ENCODE measurements at regions not wholly inside any gene's neighbourhood (a gene's known extent, or its start where the extent isn't known, plus 50 kb on each side); places are given as distances from the start of the nearest gene placed in this dataset.
"Not testable (repeated sequence)": the region's sequence is repeated elsewhere in the genome, so short reads cannot be mapped to it uniquely, and the experiment has no call there.

DNA sequence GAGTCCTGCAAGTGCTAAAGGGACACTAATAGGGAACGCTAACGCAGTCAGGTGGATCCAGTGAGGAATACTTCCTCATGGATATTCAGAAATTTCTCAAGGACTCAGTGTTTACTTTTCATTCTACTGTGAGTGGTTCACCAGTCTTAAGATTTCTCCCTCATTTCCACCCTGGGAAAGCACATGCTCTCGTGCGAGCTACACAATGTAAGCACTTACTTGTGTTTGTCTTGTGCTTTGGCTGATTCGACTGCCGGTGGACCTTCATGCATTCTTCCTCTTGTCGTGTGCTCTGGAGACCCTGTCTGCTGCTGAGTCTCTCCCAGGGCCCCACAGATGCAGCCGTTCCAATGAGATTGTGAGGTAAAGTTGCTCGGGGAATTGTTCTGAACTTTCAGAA, 180.1 kb downstream of the NUFIP1 start:
- DNase-seq: no peak

DNA sequence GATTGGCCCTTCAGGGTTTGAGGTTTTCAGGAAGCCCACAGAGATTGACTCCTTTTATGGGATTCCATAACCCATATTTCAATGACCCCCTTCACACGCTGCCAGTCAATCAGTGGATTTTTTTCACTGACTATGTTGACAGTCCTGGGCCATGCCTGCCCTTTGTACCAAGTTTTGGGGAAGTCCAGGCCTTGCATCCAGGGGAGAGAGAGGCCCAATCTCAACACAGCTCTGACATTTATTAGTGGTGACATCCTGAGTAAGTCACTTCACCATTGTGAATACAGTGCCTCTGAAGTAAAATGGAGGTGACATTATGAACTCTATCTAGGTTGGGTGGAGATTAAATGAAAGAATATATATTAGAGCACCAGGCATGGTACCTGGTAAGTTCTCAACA, 181.1 kb downstream of the NUFIP1 start:
- DNase-seq: no peak

DNA sequence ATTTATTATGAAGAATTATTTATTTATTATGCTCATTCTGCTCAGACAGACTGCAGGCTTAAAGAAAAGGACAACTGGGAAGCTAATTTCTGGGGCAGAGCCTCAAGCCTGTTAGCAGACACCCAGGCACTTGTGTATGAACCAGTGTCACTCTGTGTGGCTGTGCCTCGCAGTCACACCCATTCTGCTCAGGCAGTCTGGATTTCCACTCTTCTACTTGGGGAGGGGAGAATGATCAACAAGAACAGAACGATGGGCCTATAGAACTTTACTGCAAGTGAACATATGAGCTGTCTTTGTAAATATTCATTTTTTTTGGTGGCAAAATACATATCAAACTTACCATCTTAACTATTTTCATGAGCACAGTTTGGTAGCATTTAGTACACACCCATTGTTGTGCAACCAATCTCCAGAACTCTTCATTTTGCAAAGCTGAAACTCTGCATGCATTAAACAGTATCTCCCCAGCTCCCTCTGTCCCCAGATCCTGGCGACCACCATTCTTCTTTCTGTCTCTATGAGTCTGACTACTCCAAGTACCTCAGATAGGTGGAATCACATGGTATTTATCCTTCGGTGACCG, 181.7 kb downstream of the NUFIP1 start:
- DNase-seq: no peak

DNA sequence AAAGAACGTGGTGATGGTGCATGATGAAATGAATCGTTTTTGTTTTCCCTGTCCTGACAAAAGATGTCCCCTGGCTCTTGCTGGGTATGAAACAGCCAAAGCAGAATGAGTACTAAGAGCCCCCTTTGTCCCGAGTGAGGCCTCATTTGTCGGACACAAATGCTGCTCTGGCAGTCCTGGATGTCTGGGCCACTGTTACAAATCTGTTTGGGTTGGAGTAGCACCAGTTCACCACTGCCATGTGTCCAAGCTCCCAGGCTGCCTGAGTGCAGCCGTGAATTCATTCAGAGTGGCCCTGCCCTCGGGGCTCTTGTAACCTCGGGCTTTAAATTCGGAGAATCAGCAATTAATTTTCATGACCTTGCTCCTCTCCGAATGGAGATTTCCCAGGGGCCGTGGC, 182.4 kb downstream of the NUFIP1 start:
- DNase-seq: no peak

DNA sequence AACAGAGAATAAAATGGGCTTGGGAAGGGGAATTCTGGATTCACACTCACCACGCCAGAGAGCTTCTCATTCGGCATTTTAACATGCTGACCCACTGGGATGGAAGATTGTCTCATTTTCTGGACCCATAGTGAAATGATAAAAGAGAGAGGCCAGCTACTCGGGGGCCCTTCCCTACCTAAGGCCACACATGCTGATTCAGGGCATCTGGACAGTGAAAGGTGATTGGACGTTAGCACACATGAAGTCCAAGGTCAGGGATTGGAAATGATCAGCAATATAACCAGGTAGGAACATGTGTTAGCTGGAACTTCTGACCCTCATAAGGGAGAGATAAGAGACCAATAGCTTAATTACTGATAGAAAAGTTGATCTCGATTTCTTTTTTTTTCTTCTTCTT, 183.7 kb downstream of the NUFIP1 start:
- no peak for DNase-seq

DNA sequence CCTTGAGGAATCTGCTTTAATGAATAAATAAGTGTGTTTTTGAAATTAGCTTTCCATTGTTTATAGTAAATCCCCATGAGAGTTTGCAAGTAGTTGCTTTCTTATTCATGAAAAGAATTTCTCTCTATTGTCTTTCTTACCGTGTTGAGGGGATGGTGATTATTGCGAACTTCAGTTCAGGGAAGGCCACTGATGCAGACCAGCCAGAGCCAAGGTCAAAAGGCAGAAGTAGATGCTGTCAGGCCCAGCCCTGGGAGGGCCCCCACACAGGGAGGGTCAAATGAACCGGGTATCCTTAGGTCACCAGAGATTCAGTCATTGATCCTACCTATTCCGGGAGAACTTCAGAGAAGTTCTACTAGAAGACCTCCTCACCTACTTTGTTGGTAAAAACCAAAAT, 185.9 kb downstream of the NUFIP1 start:
- no peak for DNase-seq

DNA sequence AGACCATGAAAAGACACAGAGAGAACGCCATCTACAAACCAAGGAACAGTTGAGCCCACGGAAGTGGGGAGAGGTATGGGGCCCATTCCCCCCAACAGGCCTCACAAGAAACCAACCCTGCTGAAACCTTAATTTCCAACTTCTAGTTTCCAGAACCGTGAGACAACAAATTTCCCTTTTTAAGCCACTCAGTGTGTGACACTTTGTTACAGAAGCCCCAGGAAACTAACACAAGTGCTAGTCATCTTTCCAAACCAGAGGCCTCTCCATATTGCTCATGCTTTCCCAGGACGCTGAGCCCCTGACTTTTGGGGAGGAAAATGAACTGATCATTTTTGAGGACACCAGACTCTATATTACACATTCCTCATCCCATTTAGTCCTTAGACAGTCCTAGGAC, 186.8 kb downstream of the NUFIP1 start:
- no peak for DNase-seq

DNA sequence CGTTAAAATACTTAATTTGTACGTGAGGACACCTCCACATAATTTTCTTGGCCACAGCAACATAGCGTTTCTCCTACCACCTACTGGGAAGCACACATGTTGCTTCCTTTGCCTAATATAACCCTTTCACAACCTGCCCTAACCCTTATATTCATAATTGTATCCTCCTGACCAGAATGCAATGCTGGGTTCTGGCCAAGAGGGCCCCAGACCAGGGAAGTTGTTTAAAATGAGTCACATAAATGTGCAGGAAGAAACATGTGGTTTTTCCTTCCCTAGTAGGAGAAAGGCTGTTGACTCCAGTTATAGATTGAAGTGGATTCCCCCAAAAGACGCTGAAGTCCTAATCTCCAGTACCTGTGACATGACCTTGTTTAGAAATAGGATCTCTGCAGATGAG, 187.3 kb downstream of the NUFIP1 start:
- no peak for DNase-seq

DNA sequence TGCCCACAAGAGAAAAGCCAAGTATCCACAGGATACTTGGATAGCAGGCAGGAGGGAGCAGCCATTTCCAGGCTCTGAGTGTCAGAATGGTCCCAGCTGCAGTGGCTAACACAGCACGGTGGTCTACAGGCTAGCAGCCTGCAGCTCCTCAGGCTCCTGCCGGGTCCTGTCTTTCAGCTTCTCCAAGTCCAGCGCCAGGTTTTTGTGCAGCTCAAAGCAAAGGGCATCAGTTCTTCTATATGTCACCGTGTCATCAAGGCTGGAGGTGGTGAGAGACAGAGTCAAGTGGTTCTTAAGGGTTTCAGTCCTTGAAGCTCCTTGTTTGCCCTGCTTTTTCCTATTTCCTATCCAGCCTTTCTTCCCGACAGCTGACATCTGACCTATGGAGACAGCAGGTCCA, 188.6 kb downstream of the NUFIP1 start:
- no peak for DNase-seq

DNA sequence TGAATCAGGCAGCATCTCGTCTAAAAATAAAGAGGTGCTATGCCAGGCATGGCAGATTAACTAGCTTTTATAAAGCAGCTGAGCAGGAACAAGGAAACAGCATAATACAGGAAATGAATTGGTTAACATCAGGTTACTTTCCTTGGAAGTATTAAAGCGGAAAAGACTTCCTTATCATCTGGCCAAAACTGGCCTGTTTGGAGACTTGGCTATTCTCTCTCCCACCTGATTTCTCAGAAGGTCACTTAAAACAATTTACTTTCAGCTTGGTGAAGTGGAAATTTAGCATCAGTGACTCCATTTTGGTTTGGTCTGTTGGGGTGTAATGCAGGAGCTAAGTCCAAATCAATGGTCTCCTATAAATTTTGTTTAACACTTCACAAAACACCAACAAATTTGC, 191.6 kb downstream of the NUFIP1 start:
- no peak for DNase-seq

DNA sequence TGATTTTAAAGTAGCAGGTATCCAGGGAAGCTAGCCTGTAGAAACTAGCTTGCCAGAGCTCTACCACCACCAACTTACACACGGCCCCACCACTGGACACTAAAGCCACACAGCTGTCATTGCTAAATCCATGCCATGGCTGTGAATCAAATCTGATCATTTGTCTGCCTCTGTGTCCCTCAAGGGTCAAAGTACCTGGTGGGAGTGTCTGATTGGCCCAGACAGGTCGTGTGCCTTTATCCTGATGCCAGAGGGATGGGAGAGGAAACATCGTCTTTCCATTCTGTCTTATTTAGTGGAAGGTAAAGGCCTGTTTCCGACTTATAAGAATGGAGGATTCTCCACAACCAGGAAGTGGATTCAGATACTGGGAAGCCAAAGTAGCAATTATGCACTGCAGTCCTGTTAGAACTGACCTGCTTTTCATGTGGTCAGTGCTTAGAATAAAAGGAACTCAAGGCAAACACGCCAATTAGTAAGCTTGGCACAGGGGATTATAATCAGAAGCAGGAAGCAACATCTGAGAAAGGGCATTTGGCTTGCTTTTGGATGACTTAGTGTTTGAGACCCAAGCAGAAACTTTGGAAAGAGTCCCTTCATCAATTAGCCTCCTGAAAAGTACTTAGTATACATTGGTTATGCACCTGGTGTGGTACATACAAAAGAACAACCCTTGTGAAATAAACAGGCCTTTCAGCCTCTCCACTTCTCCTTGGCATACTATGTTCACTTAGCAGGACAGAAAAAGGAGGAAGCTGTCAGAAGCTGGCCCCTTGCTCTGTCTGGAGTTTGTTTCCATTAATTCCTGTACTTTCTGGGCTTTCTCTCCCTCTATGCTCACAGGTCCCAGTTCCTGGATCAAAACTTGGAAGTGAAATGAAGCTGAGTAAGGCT, 192.4 kb downstream of the NUFIP1 start:
- DNase-seq: no peak

DNA sequence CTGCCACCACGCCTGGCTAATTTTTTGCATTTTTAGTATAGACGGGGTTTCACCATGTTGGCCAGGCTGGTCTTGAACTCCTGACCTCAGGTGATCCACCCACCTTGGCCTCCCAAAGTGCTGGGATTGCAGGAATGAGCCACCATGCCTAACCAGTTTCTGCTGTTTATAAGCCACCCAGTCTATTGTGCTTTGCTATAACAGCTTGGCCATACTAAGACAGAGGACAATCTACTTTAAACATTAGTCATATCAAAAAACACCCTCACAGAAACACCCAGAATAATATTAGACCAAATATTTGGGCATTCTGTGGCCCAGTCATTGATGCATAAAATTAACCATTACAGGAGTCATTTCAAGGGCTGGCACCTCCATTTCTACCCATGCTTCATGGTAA, 193.2 kb downstream of the NUFIP1 start:
- not testable (repeated sequence) for DNase-seq

DNA sequence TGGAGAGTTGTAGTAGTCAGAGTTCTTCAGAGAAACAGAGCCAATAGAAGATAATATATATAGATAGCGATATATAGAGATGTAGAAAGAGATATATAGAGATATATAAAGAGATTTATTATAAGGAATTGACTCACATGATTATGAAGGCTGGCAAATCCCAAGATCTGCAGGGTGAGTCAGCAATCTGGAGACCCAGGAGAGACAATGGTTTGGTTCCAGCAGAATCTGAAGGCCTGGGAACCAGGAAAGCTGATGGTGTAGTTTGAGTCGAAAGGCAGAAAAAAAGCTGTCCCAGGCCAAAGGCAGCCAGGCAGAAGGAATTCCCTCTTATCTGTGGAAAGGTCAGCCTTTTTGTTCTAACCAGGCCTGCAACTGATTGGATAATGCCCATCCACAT, 194.1 kb downstream of the NUFIP1 start:
- no peak for DNase-seq

DNA sequence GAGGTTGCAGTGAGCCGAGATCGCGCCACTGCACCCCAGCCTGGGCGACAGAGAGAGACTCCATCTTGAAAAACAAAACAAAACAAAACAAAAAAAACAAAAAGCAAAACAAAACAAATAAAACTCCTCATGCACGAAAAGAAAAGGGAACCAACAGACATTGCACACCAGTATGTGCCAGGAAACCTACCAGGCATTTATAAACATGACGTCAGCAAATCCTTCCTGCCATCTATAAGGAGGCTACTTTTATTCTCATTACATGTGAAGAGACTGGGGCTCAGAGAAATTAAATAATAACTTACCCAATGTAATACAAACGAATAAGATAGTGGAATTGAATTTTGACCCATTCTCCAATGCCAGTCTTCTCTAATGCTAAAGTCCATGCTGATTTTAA, 197.2 kb downstream of the NUFIP1 start:
- no peak for DNase-seq

DNA sequence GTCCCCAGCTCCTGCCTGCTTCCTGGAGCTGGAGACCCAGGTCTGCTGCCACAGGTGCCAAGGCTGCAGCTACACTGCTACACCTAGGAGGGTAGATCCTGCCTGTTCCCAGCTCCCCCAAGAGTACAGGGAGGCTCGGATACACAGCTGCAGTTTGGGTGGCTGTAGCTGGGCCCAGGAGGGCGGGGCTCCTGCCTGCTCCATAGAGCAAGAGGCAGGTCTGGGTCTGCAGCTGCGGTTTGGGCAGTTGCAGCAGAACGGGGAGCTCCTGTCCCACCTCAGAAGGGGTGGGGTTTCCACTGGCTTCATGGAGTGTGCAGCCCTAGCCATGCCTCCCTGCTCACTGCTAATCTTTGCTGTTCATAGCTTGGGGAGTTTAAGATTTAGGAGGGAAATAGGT, 199.0 kb downstream of the NUFIP1 start:
- DNase-seq: no peak

DNA sequence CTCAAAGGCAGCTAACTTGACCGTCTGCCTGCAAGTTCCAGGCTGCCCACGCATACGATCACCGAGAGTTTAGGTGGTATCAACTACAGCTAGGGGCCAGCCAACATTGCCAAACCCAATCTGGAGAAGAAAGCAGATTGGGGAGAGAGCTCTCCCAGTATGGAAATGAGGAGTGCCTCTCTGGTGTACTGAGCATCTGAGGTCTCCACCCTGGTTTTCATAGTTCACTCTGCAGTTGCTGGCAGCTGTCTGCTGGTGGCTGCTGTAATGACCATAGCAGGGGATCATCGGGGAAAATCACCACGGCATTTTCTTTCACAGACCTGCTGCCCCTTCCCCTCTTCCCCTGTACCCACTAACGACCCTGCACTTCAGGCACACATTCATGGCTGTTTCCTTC, 201.7 kb downstream of the NUFIP1 start:
- no peak for DNase-seq

DNA sequence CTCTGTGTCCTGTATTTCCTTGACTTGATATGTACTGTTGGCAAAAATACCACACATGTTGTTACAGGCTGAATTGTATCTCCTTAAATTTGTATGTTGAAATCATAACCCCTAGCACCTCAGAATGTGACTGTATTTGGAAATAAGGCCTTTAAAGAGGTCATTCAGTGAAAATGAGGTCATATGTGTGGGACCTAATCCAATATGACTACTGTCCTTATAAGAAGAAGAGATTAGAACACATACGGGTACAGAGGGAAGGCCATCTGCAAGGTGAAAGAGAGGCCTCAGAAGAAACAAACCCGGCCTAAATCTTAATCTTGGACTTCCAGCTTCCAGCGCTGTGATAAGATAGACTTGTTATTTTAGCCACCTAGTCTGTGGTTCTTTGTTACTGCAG, 202.5 kb downstream of the NUFIP1 start:
- no peak for DNase-seq

DNA sequence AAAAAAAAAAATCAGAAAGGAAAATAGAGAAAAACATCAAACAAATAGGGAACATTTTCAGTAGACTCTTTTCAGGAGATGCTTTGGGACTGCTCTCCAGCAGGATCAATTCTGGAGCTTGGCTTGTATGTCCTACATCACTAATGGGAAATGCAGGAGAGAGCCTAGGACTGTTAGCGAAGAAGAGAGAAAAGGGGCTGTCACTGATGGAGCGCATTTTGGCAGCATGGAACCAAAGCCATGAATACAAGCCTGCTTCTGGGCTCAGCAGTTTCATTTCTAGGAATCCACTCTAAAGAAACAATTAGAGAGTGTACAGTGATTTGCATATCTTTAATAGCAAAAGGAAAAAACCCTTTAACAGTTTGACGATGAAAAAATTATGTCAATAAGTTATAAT, 203.9 kb downstream of the NUFIP1 start:
- no peak for DNase-seq

DNA sequence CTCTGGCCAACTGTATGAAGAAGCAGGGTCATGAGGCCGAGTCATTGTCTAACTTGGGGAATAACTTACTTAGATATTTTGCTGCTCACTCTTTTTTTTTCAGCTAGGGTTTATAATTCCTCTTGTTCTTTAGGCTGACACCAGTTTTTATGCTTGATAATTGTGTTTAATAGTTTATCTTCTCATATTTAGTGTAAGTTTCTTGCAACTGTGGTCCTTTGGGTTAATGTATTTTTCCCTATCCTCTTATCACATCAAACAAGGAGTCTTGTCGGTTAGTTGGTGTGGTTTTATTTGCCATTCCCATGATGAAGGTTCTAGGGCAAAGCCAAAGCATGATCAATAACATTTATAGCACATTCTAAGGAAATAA, 204.6 kb downstream of the NUFIP1 start:
- DNase-seq: no peak

DNA sequence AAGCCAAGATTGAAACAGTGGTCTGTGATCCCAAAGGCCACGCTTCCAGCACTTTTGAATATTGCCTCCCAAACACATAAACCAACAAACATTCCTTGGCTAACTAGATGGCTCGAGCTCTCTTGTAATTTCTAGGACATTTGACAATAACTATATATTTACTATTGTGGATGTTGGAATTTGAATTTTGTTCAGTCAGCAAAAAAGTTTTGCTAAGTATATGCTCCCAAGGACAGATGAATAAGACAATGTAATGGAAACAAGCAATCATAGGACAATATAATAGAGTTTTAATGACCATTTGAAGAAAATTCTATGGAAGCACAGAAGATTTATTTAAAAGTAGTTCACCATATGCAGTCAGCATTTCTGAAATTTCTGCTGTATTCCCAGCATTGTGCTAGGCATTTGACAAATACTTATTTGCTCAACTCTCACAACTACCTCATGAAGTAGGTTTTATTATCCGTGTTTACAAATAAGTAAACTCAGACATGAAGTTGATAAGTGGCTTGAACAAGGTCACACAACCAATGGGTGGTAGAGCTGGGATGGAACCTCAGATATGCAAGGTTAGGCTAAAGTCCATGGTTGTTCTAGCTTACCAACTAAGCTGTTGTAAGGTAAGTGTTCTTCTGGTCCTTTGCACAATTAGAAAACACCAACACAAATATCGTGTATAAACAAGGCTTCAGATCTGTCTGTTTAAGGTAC, 205.1 kb downstream of the NUFIP1 start:
- no peak for DNase-seq

DNA sequence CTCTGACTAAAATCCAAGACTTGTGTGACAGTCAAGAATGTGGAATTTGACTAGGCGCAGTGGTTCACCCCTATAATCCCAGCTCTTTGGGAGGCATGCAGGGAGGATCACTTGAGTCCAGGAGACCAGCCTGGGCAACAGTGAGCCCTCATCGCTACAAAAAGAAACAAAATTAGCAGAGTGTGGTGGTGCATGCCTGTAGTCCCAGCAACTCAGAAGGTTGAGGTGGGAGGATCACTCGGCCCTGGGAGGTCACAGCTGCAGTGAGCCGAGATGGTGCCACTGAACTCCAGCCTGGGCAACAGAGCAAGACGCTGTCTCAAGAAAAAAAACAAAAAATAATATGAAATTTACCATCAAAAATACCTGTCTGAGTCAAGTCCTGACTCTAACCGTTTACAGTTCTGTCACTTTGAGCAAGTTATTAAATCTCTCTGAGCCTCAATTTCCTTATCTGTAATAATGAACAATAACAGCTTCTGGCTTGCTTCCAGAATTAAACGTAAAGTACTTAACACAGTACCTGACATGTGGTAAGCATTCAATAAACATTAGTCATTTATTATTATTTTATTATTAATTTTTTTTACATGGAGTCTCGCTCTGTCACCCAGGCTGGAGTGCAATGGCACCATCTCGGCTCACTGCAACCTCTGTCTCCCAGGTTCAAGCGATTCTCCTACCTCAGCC, 204.6 kb upstream of the TSC22D1 start:
- no peak for DNase-seq

DNA sequence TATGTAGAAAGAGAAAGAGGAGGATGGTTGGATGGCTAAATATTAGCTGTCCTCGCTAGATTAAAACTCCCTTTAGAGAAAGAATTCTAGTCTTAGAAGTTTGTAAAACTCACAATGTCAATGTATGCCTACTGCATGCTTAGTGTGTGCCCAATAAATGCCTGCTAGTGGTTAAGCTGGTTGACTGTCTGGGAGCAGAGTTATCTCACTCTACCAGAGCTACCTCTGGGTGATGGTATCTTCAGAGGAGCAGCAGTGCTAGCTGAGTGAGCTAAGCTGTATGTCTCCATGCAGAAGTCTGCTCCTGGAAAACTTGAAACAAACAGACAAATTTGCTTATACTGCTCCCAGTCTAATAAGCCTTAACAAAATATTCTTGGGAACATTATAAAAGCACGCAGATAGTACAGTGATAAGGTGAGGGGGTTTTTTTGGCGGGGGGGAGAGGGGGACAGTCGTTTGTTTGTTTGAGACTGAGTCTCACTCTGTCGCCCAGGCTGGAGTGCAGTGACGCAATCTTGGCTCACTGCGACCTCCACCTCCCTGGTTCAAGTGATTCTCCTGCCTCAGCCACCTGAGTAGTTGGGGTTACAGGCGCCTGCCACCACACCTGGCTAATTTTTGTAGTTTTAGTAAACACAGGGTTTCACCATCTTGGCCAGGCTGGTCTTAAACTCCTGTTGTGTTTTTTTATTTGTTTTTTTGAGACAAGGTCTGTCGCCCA, 202.8 kb upstream of the TSC22D1 start:
- DNase-seq: no peak

DNA sequence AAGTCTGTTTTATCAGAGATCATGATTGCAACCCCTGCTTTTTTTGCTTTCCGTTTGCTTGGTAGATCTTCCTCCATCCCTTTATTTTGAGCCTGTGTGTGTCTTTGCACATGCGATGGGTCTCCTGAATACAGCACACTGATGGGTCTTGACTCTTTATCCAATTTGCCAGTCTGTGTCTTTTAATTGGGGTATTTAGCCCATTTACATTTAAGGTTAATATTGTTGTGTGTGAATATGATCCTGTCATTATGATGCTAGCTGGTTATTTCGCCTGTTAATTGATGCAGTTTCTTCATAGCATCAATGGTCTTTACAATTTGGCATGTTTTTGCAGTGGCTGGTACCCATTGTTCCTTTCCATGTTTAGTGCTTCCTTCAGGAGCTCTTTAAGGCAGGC, 199.2 kb upstream of the TSC22D1 start:
- DNase-seq: not testable (repeated sequence)
